NCI-H69 (cell line): ENCODE measurements at regions not wholly inside any gene's neighbourhood (a gene's known extent, or its start where the extent isn't known, plus 50 kb on each side); places are given as distances from the start of the nearest gene placed in this dataset.
"Not testable (repeated sequence)": the region's sequence is repeated elsewhere in the genome, so short reads cannot be mapped to it uniquely, and the experiment has no call there.

Source experiments
- DNase-seq: peaks from one replicate; lab custom pipeline; 2025; lab: John Stamatoyannopoulos, UW

GRCh38 chr10:118916777-118917176 is 112.7 kb upstream of the NANOS1 start:
- DNase-seq = no peak

GRCh38 chr10:118917701-118918100 is 111.8 kb upstream of the NANOS1 start:
- DNase-seq = no peak

- no peak for DNase-seq
Observed at GRCh38 chr10:118918116-118918515, 111.4 kb upstream of the NANOS1 start.

- DNase-seq = peak; percentile 21
Observed at GRCh38 chr10:118918587-118918986, 110.9 kb upstream of the NANOS1 start.

- no peak for DNase-seq
Observed at GRCh38 chr10:118920206-118920605, 109.3 kb upstream of the NANOS1 start.

GRCh38 chr10:118922226-118922625 is 107.3 kb upstream of the NANOS1 start:
- DNase-seq = no peak

GRCh38 chr10:118922972-118923371 is 106.5 kb upstream of the NANOS1 start:
- no peak for DNase-seq

- DNase-seq = no peak
Observed at GRCh38 chr10:118924493-118924892, 105.0 kb upstream of the NANOS1 start.

- no peak for DNase-seq
Observed at GRCh38 chr10:118925404-118926071, 104.0 kb upstream of the NANOS1 start.

- peak; percentile 88 for DNase-seq
Observed at GRCh38 chr10:118926072-118926417, 103.5 kb upstream of the NANOS1 start.

GRCh38 chr10:118926441-118926840 is 103.1 kb upstream of the NANOS1 start:
- no peak for DNase-seq

- peak; percentile 5 for DNase-seq
Observed at GRCh38 chr10:118926903-118927302, 102.6 kb upstream of the NANOS1 start.

GRCh38 chr10:118927321-118927720 is 102.2 kb upstream of the NANOS1 start:
- no peak for DNase-seq

GRCh38 chr10:118930614-118931013 is 98.9 kb upstream of the NANOS1 start:
- DNase-seq = no peak

GRCh38 chr10:118931436-118931835 is 98.1 kb upstream of the NANOS1 start:
- no peak for DNase-seq

GRCh38 chr10:118932154-118932553 is 97.4 kb upstream of the NANOS1 start:
- not testable (repeated sequence) for DNase-seq

GRCh38 chr10:118937226-118937625 is 92.3 kb upstream of the NANOS1 start:
- DNase-seq = no peak

- DNase-seq = no peak
Observed at GRCh38 chr10:118939211-118940007, 90.1 kb upstream of the NANOS1 start.

- DNase-seq = no peak
Observed at GRCh38 chr10:118940386-118940785, 89.1 kb upstream of the NANOS1 start.

- no peak for DNase-seq
Observed at GRCh38 chr10:118943253-118943652, 86.3 kb upstream of the NANOS1 start.

GRCh38 chr10:118944959-118945633 is 84.4 kb upstream of the NANOS1 start:
- no peak for DNase-seq

GRCh38 chr10:118948786-118949185 is 80.7 kb upstream of the NANOS1 start:
- peak; percentile 25 for DNase-seq

GRCh38 chr10:118950190-118950680 is 79.3 kb upstream of the NANOS1 start:
- DNase-seq = peak; percentile 4
